ENCODE measurements at regions not wholly inside any gene's neighbourhood (a gene's known extent, or its start where the extent isn't known, plus 50 kb on each side); places are given as distances from the start of the nearest gene placed in this dataset.

GRCh38 chr15:24858737-24859601 lies 95.8 kb upstream of the SNRPN start:
- no peaks in the 10 kb centered on the region for H3K36me3 ChIP-seq (ENCODE audit: control insufficient read depth, low read length)
- no peaks in the 10 kb centered on the region for H3K79me2 ChIP-seq (ENCODE audit: control insufficient read depth, low read length)
- H3K4me3 ChIP-seq (ENCODE audit: low read length), result no peak overlapping the region
- H3K9me3 ChIP-seq (ENCODE audit: control insufficient read depth, insufficient read depth, low read length), result no peaks in the 10 kb centered on the region
- no peak overlapping the region for H3K27ac ChIP-seq (ENCODE audit: low read depth, low read length)
- H3F3A ChIP-seq (ENCODE audit: control insufficient read depth, insufficient read depth), result no peaks in the 10 kb centered on the region
- no peaks in the 10 kb centered on the region for H3K9me2 ChIP-seq (replicated peaks; ENCODE audit: control insufficient read depth, low read length)
- no peak for TF ChIP-seq EZH2phosphoT487 (IDR thresholded peaks at IDR 0.05; ENCODE audit: borderline replicate concordance, low read length)
- H3K27me3 ChIP-seq (ENCODE audit: control insufficient read depth, low read length), result no peaks in the 10 kb centered on the region
- no peaks in the 10 kb centered on the region for H3K4me1 ChIP-seq (ENCODE audit: control insufficient read depth, low read length)
- no peak overlapping the region for H3K4me2 ChIP-seq (ENCODE audit: low read length)
- no peaks in the 10 kb centered on the region for H4K20me1 ChIP-seq (ENCODE audit: control insufficient read depth, insufficient read depth, low read depth, low read length)

- Histone ChIP-seq H3F3A (ENCODE audit: control insufficient read depth, insufficient read depth) (no peaks in the 10 kb centered on the region), H3K4me1 (ENCODE audit: control insufficient read depth, low read length) (no peaks in the 10 kb centered on the region), H3K9me3 (ENCODE audit: control insufficient read depth, insufficient read depth, low read length) (no peaks in the 10 kb centered on the region), H4K20me1 (ENCODE audit: control insufficient read depth, insufficient read depth, low read depth, low read length) (no peaks in the 10 kb centered on the region), H3K36me3 (ENCODE audit: control insufficient read depth, low read length) (no peaks in the 10 kb centered on the region), H3K27ac (ENCODE audit: low read depth, low read length) (no peak overlapping the region), H3K27me3 (ENCODE audit: control insufficient read depth, low read length) (no peaks in the 10 kb centered on the region), H3K4me2 (ENCODE audit: low read length) (no peak overlapping the region), H3K4me3 (ENCODE audit: low read length) (no peak overlapping the region), H3K9me2 (replicated peaks; ENCODE audit: control insufficient read depth, low read length) (no peaks in the 10 kb centered on the region), H3K79me2 (ENCODE audit: control insufficient read depth, low read length) (no peaks in the 10 kb centered on the region)
- TF ChIP-seq EZH2phosphoT487 (IDR thresholded peaks at IDR 0.05; ENCODE audit: borderline replicate concordance, low read length) (no peak), CTCF (IDR thresholded peaks at IDR 0.05; ENCODE audit: low read depth, low read length, poor library complexity, severe bottlenecking) (no peak)
These were observed 93.6 kb upstream of the SNRPN start for GRCh38 chr15:24861014-24861690.

GRCh38 chr15:24862726-24863521 lies 91.9 kb upstream of the SNRPN start:
- TF ChIP-seq EZH2phosphoT487 (IDR thresholded peaks at IDR 0.05; ENCODE audit: borderline replicate concordance, low read length) (no peak), CTCF (IDR thresholded peaks at IDR 0.05; ENCODE audit: low read depth, low read length, poor library complexity, severe bottlenecking) (no peak)
- Histone ChIP-seq H3K27me3 (ENCODE audit: control insufficient read depth, low read length) (no peaks in the 10 kb centered on the region), H3K79me2 (ENCODE audit: control insufficient read depth, low read length) (no peaks in the 10 kb centered on the region), H3K4me1 (ENCODE audit: control insufficient read depth, low read length) (no peaks in the 10 kb centered on the region), H3K4me3 (ENCODE audit: low read length) (no peak overlapping the region), H4K20me1 (ENCODE audit: control insufficient read depth, insufficient read depth, low read depth, low read length) (no peaks in the 10 kb centered on the region), H3K36me3 (ENCODE audit: control insufficient read depth, low read length) (no peaks in the 10 kb centered on the region), H3K9me2 (replicated peaks; ENCODE audit: control insufficient read depth, low read length) (no peaks in the 10 kb centered on the region), H3K27ac (ENCODE audit: low read depth, low read length) (no peak overlapping the region), H3K4me2 (ENCODE audit: low read length) (no peak overlapping the region), H3F3A (ENCODE audit: control insufficient read depth, insufficient read depth) (no peaks in the 10 kb centered on the region), H3K9me3 (ENCODE audit: control insufficient read depth, insufficient read depth, low read length) (no peaks in the 10 kb centered on the region)

Data from DOHH2 (cell line).